ENCODE measurements at regions not wholly inside any gene's neighbourhood (a gene's known extent, or its start where the extent isn't known, plus 50 kb on each side); places are given as distances from the start of the nearest gene placed in this dataset.

DNA sequence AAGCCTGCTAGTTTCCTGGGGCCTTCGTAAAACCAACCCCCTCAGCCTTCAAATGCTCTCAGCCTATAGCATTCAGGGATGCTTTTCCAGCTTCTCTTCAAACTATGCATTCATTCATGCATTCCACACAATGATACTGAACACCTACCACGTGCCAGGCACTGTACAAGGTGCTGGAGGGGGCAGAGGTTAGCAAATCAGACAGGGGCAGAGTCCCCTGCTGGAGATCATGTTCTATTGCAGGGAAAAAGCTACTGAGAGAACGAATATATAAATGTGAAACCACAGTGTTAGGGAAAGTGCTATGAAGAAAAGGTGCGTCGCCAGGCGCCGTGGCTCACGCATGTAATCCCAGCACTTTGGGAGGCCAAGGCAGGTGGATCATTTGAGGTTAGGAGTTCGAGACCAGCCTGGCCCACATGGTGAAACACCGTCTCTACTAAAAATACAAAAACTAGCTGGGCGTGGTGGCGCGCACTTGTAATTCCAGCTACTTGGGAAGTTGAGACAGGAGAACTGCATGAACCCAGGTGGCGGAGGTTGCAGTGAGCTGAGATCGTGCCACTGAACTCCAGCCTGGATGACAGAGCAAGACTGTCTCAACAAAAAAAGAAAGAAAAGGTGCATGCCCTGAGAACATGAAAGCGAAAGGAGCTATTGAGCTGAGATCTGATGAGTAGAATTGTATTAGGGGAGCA lies 64.6 kb upstream of the CALN1 start:
- TF ChIP-seq EZH2 (IDR thresholded peaks at IDR 0.05) (no peak), POLR2AphosphoS5 (IDR thresholded peaks at IDR 0.05; ENCODE audit: borderline replicate concordance, low read depth, low read length) (no peak), FOXP2 (optimal IDR thresholded peaks at IDR 0.05; ENCODE audit: control extremely low read depth, extremely low read length, insufficient read depth) (no peak)

Data from SK-N-MC (cell line).